Common myeloid progenitor, CD34-positive (primary cell): ENCODE measurements at regions not wholly inside any gene's neighbourhood (a gene's known extent, or its start where the extent isn't known, plus 50 kb on each side); places are given as distances from the start of the nearest gene placed in this dataset.

Experiments
- CTCF ChIA-PET: fragments of 350-600 bp; sonication (Branson Sonifier 250); formaldehyde crosslinking; loops from one replicate; lab custom pipeline; 2021; ENCODE audit warnings: antibody characterized with exemption; lab: Charles Lee
- POLR2A ChIA-PET: fragments of 350-600 bp; sonication (Branson Sonifier 250); formaldehyde crosslinking; loops from one replicate; lab custom pipeline; 2021; ENCODE audit warnings: antibody characterized with exemption; lab: Charles Lee
- DNase-seq, 3 donors: peaks; one replicate each; pipeline versions ENCODE4 v3.0.0 to v3.0.0-alpha.2; 2013
- H3K27ac ChIP-seq, 2 experiments: 1 replicate in 1 of 2; 2 replicates in 1 of 2; pipeline ENCODE4 v1.7.0; 2013; ENCODE audit warnings: inconsistent platforms in 2 of 2, low read length in 2 of 2, mild to moderate bottlenecking in 2 of 2, low read depth in 1 of 2, moderate library complexity in 1 of 2; ENCODE audit not compliant: severe bottlenecking in 2 of 2, insufficient read depth in 1 of 2, poor library complexity in 1 of 2
- H3K27me3 ChIP-seq, 5 experiments: replicated peaks in 2 of 5; 1 replicate in 3 of 5; 2 replicates in 2 of 5; pipeline versions ENCODE4 v1.6.1 to v1.7.0; 2013; ENCODE audit warnings: low read length in 4 of 5, mild to moderate bottlenecking in 2 of 5, moderate library complexity in 2 of 5, inconsistent platforms in 1 of 5; ENCODE audit not compliant: insufficient read depth in 5 of 5, control insufficient read depth in 4 of 5
- H3K36me3 ChIP-seq, 4 experiments: 1 replicate in 2 of 4; 2 replicates in 2 of 4; pipeline versions ENCODE4 v1.6.1 to v1.7.0; 2013; ENCODE audit warnings: low read length in 3 of 4, control low read depth in 1 of 4, mild to moderate bottlenecking in 1 of 4; ENCODE audit not compliant: control insufficient read depth in 4 of 4, insufficient read depth in 4 of 4
- H3K4me1 ChIP-seq, 4 experiments: 1 replicate in 3 of 4; 2 replicates in 1 of 4; pipeline versions ENCODE4 v1.6.1 to v1.7.1; 2013; ENCODE audit warnings: low read length in 3 of 4, mild to moderate bottlenecking in 3 of 4, control low read depth in 1 of 4, inconsistent platforms in 1 of 4, moderate library complexity in 1 of 4; ENCODE audit not compliant: control insufficient read depth in 4 of 4, insufficient read depth in 4 of 4; ENCODE audit errors: control extremely low read depth in 1 of 4
- H3K4me3 ChIP-seq, 7 experiments: 1 replicate in 4 of 7; 2 replicates in 3 of 7; pipeline versions ENCODE4 v1.5.1 to v1.7.0; 2013; ENCODE audit warnings: mild to moderate bottlenecking in 7 of 7, low read length in 6 of 7, moderate library complexity in 6 of 7, inconsistent platforms in 2 of 7, low read depth in 2 of 7, control low read depth in 1 of 7; ENCODE audit not compliant: insufficient read depth in 4 of 7, control insufficient read depth in 1 of 7; ENCODE audit errors: extremely low read depth in 1 of 7
- H3K9me3 ChIP-seq, 5 experiments: 1 replicate in 4 of 5; 2 replicates in 1 of 5; pipeline versions ENCODE4 v1.6.1 to v1.7.1; 2013; ENCODE audit warnings: low read length in 4 of 5, mild to moderate bottlenecking in 2 of 5, inconsistent platforms in 1 of 5, low read depth in 1 of 5, moderate library complexity in 1 of 5; ENCODE audit not compliant: control insufficient read depth in 4 of 5, insufficient read depth in 2 of 5; ENCODE audit errors: control extremely low read depth in 1 of 5
- WGBS: methylation state at CpG from one replicate; pipeline ENCODE4 v1.1.5; 2013; ENCODE audit not compliant: insufficient coverage; 5-methylcytosine and 5-hydroxymethylcytosine counted together

DNA sequence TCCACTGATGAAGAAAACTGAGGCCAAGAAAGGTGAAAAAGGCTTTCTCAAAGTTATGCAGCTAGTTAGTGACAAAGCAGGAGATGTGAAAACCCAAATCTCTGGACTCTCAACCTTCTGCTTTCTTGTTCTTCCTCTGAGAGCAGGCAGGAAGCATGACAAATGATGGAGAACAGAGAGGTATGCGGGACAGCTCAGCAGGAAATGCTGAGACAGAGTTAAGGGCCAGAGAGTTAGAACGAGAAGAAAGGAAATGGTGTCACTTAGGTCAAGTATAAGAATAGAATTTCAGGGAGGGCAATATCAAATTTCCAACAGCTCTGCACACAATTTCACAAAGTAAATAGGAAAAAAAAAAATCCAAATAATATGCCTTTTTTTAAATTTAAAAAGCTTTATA, 67.6 kb upstream of the ARHGAP42 start:
- DNase-seq: no peak
- ChIA-PET CTCF (no interaction called here), POLR2A (no interaction called here)
- no peaks in the 10 kb centered on the region for H3K4me1 ChIP-seq
- H3K36me3 ChIP-seq: no peaks in the 10 kb centered on the region
- no peak overlapping the region for H3K27ac ChIP-seq
- peaks cover 0 to 19% (median 8%) of the 10 kb centered on the region in 5 experiments for H3K9me3 ChIP-seq
- no peaks in the 10 kb centered on the region for H3K27me3 ChIP-seq
- H3K4me3 ChIP-seq: no peak overlapping the region
- WGBS: 29% methylated on average over 1 of the region's 2 CpGs

GRCh38 chr11:100622404-100622803, 64.7 kb upstream of the ARHGAP42 start:
- CTCF ChIA-PET: no interaction called here
- no peak overlapping the region for H3K27ac ChIP-seq

GRCh38 chr11:100624346-100624745, 62.7 kb upstream of the ARHGAP42 start:
- Histone ChIP-seq H3K27me3 (no peaks in the 10 kb centered on the region), H3K4me3 (no peak overlapping the region), H3K4me1 (no peaks in the 10 kb centered on the region), H3K27ac (no peak overlapping the region), H3K9me3 (peaks cover 0 to 19% (median 8%) of the 10 kb centered on the region in 5 experiments), H3K36me3 (no peaks in the 10 kb centered on the region)
- 83% methylated on average over 1 of the region's 2 CpGs for WGBS
- ChIA-PET POLR2A (no interaction called here), CTCF (no interaction called here)
- no peak for DNase-seq

More at GRCh38 chr11:100622404-100622803, 64.7 kb upstream of the ARHGAP42 start:
- no peaks in the 10 kb centered on the region for H3K27me3 ChIP-seq
- H3K36me3 ChIP-seq: no peaks in the 10 kb centered on the region
- H3K9me3 ChIP-seq: peaks cover 0 to 19% (median 8%) of the 10 kb centered on the region in 5 experiments
- POLR2A ChIA-PET: no interaction called here
- 100% methylated on average over 1 of the region's 1 CpG for WGBS
- no peak for DNase-seq
- H3K4me1 ChIP-seq: no peaks in the 10 kb centered on the region
- H3K4me3 ChIP-seq: no peak overlapping the region

GRCh38 chr11:100625041-100625440, 62.0 kb upstream of the ARHGAP42 start:
- no peak for DNase-seq

GRCh38 chr11:100629671-100630070, 57.4 kb upstream of the ARHGAP42 start:
- no peak for DNase-seq
- Histone ChIP-seq H3K27ac (no peak overlapping the region), H3K4me1 (no peaks in the 10 kb centered on the region), H3K27me3 (no peaks in the 10 kb centered on the region), H3K4me3 (no peak overlapping the region), H3K36me3 (no peaks in the 10 kb centered on the region), H3K9me3 (no peaks in the 10 kb centered on the region)
- CTCF ChIA-PET: no interaction called here
- POLR2A ChIA-PET: no interaction called here
- 67% methylated on average over 1 of the region's 1 CpG for WGBS

More at GRCh38 chr11:100625041-100625440, 62.0 kb upstream of the ARHGAP42 start:
- Histone ChIP-seq H3K27me3 (no peaks in the 10 kb centered on the region), H3K27ac (no peak overlapping the region), H3K9me3 (peaks cover 0 to 19% (median 8%) of the 10 kb centered on the region in 5 experiments), H3K36me3 (no peaks in the 10 kb centered on the region), H3K4me3 (no peak overlapping the region), H3K4me1 (no peaks in the 10 kb centered on the region)
- ChIA-PET CTCF (interaction anchor here (0.6 kb wide), 1 partner anchor 270 kb away, joined by 3 read pairs; no protein-coding TSS in a partner anchor), POLR2A (no interaction called here)
- no CpG with 5 or more reads among the region's 4 CpGs for WGBS

GRCh38 chr11:100630898-100631297, 56.2 kb upstream of the ARHGAP42 start:
- no peak overlapping the region for H3K4me3 ChIP-seq
- peaks cover 0 to 2% (median 0%) of the 10 kb centered on the region in 5 experiments for H3K9me3 ChIP-seq
- ChIA-PET CTCF (no interaction called here), POLR2A (no interaction called here)
- H3K36me3 ChIP-seq: no peaks in the 10 kb centered on the region
- no peaks in the 10 kb centered on the region for H3K27me3 ChIP-seq
- no peaks in the 10 kb centered on the region for H3K4me1 ChIP-seq
- DNase-seq: no peak
- no peak overlapping the region for H3K27ac ChIP-seq
- 100% methylated on average over 1 of the region's 2 CpGs for WGBS

DNA sequence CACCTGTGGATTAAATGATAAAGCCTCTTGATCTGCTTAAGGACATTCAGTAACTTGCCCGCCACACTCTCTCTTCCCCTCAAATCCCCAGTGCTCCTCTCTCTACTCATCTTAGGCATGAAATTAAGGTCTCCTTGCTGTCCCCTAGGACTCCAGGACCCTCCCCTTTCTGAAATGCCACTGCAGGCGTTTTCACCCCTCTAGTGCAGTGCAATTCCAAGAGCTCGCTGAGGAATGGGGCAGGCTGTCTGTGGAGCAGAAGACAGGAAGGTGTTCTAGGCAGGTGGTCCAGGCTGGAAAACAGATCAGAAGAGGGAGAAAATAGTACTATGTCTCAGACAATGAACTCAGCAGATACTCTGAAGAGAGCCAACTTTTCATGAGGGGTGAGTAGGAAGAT, 55.8 kb upstream of the ARHGAP42 start:
- no peaks in the 10 kb centered on the region for H3K4me1 ChIP-seq
- no peaks in the 10 kb centered on the region for H3K36me3 ChIP-seq
- WGBS: 100% methylated on average over 1 of the region's 3 CpGs
- CTCF ChIA-PET: no interaction called here
- no peak overlapping the region for H3K4me3 ChIP-seq
- H3K9me3 ChIP-seq: peaks cover 0 to 2% (median 0%) of the 10 kb centered on the region in 5 experiments
- no peaks in the 10 kb centered on the region for H3K27me3 ChIP-seq
- POLR2A ChIA-PET: no interaction called here
- H3K27ac ChIP-seq: no peak overlapping the region
- no peak for DNase-seq
